ENCODE measurements at regions not wholly inside any gene's neighbourhood (a gene's known extent, or its start where the extent isn't known, plus 50 kb on each side); places are given as distances from the start of the nearest gene placed in this dataset.
"Not testable (repeated sequence)": the region's sequence is repeated elsewhere in the genome, so short reads cannot be mapped to it uniquely, and the experiment has no call there.

DNA sequence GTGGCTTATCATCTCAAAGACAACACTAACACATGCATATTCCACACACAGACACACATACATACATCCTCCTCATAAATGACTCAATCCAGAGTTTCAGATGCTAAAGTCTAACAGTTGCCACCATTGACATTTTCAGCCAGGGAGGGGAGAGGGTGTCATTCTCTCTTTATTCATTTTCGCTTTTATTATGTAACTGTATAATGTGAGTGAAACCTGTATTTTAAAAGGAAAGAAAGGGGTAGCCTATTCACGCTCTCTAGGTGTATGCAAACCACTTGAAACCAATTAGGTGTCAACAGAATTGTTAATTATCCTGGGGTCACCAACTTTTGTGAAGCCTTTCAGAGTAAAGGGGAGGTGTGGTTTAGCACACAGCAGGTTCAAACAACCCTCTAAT lies 1282.9 kb downstream of the ROBO2 start:
- H3K4me3 ChIP-seq (ENCODE audit: low read length), result no peak overlapping the region
- H3K9ac ChIP-seq (ENCODE audit: low read depth, low read length), result no peak overlapping the region
- no peak overlapping the region for H3K4me2 ChIP-seq (ENCODE audit: low read length)
- H3K36me3 ChIP-seq (ENCODE audit: insufficient read depth, low read length), result no peaks in the 10 kb centered on the region
- no peaks in the 10 kb centered on the region for H3K4me1 ChIP-seq (ENCODE audit: control insufficient read depth, insufficient read depth, low read length)
- H3K9me3 ChIP-seq (replicated peaks; ENCODE audit: low read length), result no peaks in the 10 kb centered on the region
- no peaks in the 10 kb centered on the region for H3K27me3 ChIP-seq (ENCODE audit: control insufficient read depth, insufficient read depth, low read length)

DNA sequence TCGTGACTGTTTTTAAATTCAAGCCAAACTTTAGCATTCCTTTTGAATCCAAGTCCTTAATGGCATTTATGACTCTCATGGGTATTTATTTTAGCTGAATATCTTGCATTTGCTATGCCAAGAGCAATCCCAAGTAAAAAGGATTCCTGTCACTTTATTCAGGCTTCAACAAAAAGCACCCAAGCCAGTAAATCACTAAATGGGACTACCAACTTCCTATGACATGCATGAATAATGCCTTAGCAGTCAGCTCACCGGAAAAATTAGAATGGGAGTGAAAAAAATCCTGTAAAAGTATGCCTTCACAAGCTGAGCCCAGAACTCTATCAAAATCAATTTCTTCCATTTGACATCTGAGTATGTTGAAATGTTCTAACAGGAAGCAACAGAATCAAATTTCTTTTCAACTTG lies 1297.9 kb downstream of the ROBO2 start:
- Histone ChIP-seq H3K27me3 (ENCODE audit: control insufficient read depth, insufficient read depth, low read length) (no peaks in the 10 kb centered on the region), H3K4me1 (ENCODE audit: control insufficient read depth, insufficient read depth, low read length) (peaks cover 2% of the 10 kb centered on the region), H3K9me3 (replicated peaks; ENCODE audit: low read length) (no peaks in the 10 kb centered on the region), H3K4me2 (ENCODE audit: low read length) (no peak overlapping the region), H3K36me3 (ENCODE audit: insufficient read depth, low read length) (no peaks in the 10 kb centered on the region), H3K9ac (ENCODE audit: low read depth, low read length) (no peak overlapping the region), H3K4me3 (ENCODE audit: low read length) (no peak overlapping the region)

GRCh38 chr3:78338405-78338804 lies 1298.5 kb downstream of the ROBO2 start:
- H3K9me3 ChIP-seq (replicated peaks; ENCODE audit: low read length), result no peaks in the 10 kb centered on the region
- H3K9ac ChIP-seq (ENCODE audit: low read depth, low read length), result no peak overlapping the region
- no peak overlapping the region for H3K4me3 ChIP-seq (ENCODE audit: low read length)
- H3K27me3 ChIP-seq (ENCODE audit: control insufficient read depth, insufficient read depth, low read length), result no peaks in the 10 kb centered on the region
- H3K4me1 ChIP-seq (ENCODE audit: control insufficient read depth, insufficient read depth, low read length), result peaks cover 2% of the 10 kb centered on the region
- H3K4me2 ChIP-seq (ENCODE audit: low read length), result no peak overlapping the region
- H3K36me3 ChIP-seq (ENCODE audit: insufficient read depth, low read length), result no peaks in the 10 kb centered on the region

DNA sequence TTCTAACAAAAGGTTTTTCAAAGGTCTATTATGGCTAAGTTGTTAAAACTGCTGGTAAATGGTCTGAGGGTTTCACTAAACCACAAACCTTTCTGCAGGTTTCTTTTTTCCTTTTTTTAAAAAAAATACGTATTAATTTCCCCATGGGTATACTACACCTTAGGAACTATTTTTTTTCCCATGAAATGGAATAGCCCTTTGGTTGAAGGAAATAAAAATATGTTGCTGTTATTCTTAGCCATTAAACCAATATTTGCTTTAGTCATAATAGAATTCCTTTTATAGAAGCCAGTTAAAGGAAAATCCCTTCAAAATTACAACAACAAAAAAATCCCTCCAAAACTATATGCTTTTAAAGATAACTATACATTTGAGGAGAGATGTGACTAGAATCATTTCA lies 1303.3 kb downstream of the ROBO2 start:
- Histone ChIP-seq H3K36me3 (ENCODE audit: insufficient read depth, low read length) (no peaks in the 10 kb centered on the region), H3K9ac (ENCODE audit: low read depth, low read length) (no peak overlapping the region), H3K4me3 (ENCODE audit: low read length) (no peak overlapping the region), H3K9me3 (replicated peaks; ENCODE audit: low read length) (no peaks in the 10 kb centered on the region), H3K4me2 (ENCODE audit: low read length) (no peak overlapping the region), H3K4me1 (ENCODE audit: control insufficient read depth, insufficient read depth, low read length) (no peaks in the 10 kb centered on the region), H3K27me3 (ENCODE audit: control insufficient read depth, insufficient read depth, low read length) (no peaks in the 10 kb centered on the region)

GRCh38 chr3:78344267-78344666 lies 1304.4 kb downstream of the ROBO2 start:
- not testable (repeated sequence) for H3K9ac ChIP-seq (ENCODE audit: low read depth, low read length); H3K4me1 ChIP-seq (ENCODE audit: control insufficient read depth, insufficient read depth, low read length); H3K27me3 ChIP-seq (ENCODE audit: control insufficient read depth, insufficient read depth, low read length); H3K9me3 ChIP-seq (replicated peaks; ENCODE audit: low read length); H3K36me3 ChIP-seq (ENCODE audit: insufficient read depth, low read length); H3K4me3 ChIP-seq (ENCODE audit: low read length); H3K4me2 ChIP-seq (ENCODE audit: low read length)

DNA sequence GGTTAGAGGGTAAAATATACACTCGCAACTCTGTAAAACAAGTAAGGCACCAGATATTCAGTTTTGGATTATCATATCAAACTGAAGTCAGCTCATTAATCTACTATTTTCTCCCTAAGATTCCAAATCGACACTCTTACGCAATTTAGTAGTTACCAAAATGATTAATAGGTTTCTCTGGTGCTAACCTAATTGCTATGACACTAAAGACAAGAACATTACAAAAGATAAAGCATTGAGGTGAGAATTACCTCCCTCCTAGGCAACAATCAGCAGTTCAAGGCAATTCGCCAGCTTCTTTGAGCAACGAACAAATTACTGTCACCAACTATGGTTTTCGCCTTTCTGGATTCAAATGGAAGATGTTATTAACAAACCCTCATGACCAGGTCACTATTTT lies 1305.0 kb downstream of the ROBO2 start:
- H3K4me1 ChIP-seq (ENCODE audit: control insufficient read depth, insufficient read depth, low read length), result no peaks in the 10 kb centered on the region
- H3K36me3 ChIP-seq (ENCODE audit: insufficient read depth, low read length), result no peaks in the 10 kb centered on the region
- no peak overlapping the region for H3K4me2 ChIP-seq (ENCODE audit: low read length)
- H3K4me3 ChIP-seq (ENCODE audit: low read length), result no peak overlapping the region
- no peak overlapping the region for H3K9ac ChIP-seq (ENCODE audit: low read depth, low read length)
- H3K9me3 ChIP-seq (replicated peaks; ENCODE audit: low read length), result no peaks in the 10 kb centered on the region
- H3K27me3 ChIP-seq (ENCODE audit: control insufficient read depth, insufficient read depth, low read length), result no peaks in the 10 kb centered on the region

- Histone ChIP-seq H3K27me3 (ENCODE audit: control insufficient read depth, insufficient read depth, low read length) (no peaks in the 10 kb centered on the region), H3K36me3 (ENCODE audit: insufficient read depth, low read length) (no peaks in the 10 kb centered on the region), H3K4me3 (ENCODE audit: low read length) (no peak overlapping the region), H3K4me2 (ENCODE audit: low read length) (no peak overlapping the region), H3K9ac (ENCODE audit: low read depth, low read length) (no peak overlapping the region), H3K4me1 (ENCODE audit: control insufficient read depth, insufficient read depth, low read length) (no peaks in the 10 kb centered on the region), H3K9me3 (replicated peaks; ENCODE audit: low read length) (no peaks in the 10 kb centered on the region)
Measured at GRCh38 chr3:78347176-78347575, 1307.3 kb downstream of the ROBO2 start.

DNA sequence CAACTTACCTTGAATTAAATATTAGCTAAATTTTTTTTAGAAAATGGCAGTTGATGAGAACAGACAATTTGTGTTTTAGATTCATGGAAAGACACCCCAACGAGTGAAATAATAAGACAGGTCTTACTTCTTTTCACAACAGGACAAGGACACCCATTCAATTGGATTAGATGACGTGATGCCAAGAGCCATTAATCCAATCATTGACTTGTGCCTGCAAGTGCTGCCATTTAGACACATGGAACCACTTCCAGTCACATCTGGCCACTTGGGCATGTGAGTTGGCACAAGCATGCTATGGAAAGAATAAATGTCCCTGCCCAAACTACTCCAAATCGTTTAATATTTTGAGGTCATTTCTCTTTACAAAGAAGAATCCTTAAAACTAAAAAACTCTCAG lies 1308.8 kb downstream of the ROBO2 start:
- Histone ChIP-seq H3K9me3 (replicated peaks; ENCODE audit: low read length) (no peaks in the 10 kb centered on the region), H3K36me3 (ENCODE audit: insufficient read depth, low read length) (no peaks in the 10 kb centered on the region), H3K4me3 (ENCODE audit: low read length) (no peak overlapping the region), H3K9ac (ENCODE audit: low read depth, low read length) (no peak overlapping the region), H3K4me1 (ENCODE audit: control insufficient read depth, insufficient read depth, low read length) (no peaks in the 10 kb centered on the region), H3K27me3 (ENCODE audit: control insufficient read depth, insufficient read depth, low read length) (no peaks in the 10 kb centered on the region), H3K4me2 (ENCODE audit: low read length) (no peak overlapping the region)

DNA sequence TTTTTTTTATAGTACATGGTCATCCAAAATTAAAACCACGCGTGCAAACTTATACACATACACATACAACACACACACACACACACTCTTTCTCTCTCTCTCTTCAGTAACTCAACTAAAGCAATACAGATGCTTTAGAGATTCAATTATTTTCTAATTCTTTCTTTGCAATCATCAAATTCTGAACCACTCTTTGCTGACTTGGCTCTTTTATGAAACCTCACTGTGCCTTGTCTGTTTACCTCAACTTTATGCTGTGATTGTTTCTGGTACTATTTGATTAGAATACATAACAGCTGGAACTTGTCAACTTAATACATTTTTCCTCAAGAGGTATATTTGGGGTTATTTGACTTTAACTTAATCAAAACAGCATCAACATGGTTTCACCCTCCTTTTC lies 1309.7 kb downstream of the ROBO2 start:
- H3K27me3 ChIP-seq (ENCODE audit: control insufficient read depth, insufficient read depth, low read length), result no peaks in the 10 kb centered on the region
- H3K9ac ChIP-seq (ENCODE audit: low read depth, low read length), result no peak overlapping the region
- no peaks in the 10 kb centered on the region for H3K4me1 ChIP-seq (ENCODE audit: control insufficient read depth, insufficient read depth, low read length)
- no peaks in the 10 kb centered on the region for H3K36me3 ChIP-seq (ENCODE audit: insufficient read depth, low read length)
- H3K4me3 ChIP-seq (ENCODE audit: low read length), result no peak overlapping the region
- no peaks in the 10 kb centered on the region for H3K9me3 ChIP-seq (replicated peaks; ENCODE audit: low read length)
- no peak overlapping the region for H3K4me2 ChIP-seq (ENCODE audit: low read length)

DNA sequence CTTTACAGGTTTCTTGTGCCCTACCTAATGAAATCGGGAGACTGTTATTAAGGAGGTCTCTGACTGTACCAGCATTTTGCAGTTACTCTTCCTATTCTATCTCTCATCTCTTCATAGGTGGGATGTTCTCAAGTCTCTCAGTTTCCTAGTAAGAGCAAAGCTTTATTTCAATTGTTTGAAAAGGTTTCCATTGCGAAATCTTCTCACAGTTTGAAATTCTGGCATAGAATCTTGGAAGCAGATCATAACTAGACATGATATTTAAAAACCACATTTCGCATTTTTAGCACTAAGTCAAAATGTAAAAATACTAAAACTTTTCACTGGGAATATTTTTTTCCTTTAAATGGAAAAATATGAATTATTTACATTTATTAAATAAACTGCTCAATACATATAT lies 1311.4 kb downstream of the ROBO2 start:
- H3K36me3 ChIP-seq (ENCODE audit: insufficient read depth, low read length), result no peaks in the 10 kb centered on the region

GRCh38 chr3:78353231-78353630 lies 1313.3 kb downstream of the ROBO2 start:
- H3K27me3 ChIP-seq (ENCODE audit: control insufficient read depth, insufficient read depth, low read length), result no peaks in the 10 kb centered on the region
- H3K36me3 ChIP-seq (ENCODE audit: insufficient read depth, low read length), result no peaks in the 10 kb centered on the region
- H3K4me3 ChIP-seq (ENCODE audit: low read length), result no peak overlapping the region
- no peak overlapping the region for H3K9ac ChIP-seq (ENCODE audit: low read depth, low read length)
- no peaks in the 10 kb centered on the region for H3K4me1 ChIP-seq (ENCODE audit: control insufficient read depth, insufficient read depth, low read length)
- no peaks in the 10 kb centered on the region for H3K9me3 ChIP-seq (replicated peaks; ENCODE audit: low read length)
- H3K4me2 ChIP-seq (ENCODE audit: low read length), result no peak overlapping the region

More for the DNA sequence above, 1311.4 kb downstream of the ROBO2 start:
- H3K4me3 ChIP-seq (ENCODE audit: low read length), result no peak overlapping the region
- H3K9ac ChIP-seq (ENCODE audit: low read depth, low read length), result no peak overlapping the region
- no peaks in the 10 kb centered on the region for H3K9me3 ChIP-seq (replicated peaks; ENCODE audit: low read length)
- H3K4me1 ChIP-seq (ENCODE audit: control insufficient read depth, insufficient read depth, low read length), result no peaks in the 10 kb centered on the region
- H3K27me3 ChIP-seq (ENCODE audit: control insufficient read depth, insufficient read depth, low read length), result no peaks in the 10 kb centered on the region
- no peak overlapping the region for H3K4me2 ChIP-seq (ENCODE audit: low read length)

DNA sequence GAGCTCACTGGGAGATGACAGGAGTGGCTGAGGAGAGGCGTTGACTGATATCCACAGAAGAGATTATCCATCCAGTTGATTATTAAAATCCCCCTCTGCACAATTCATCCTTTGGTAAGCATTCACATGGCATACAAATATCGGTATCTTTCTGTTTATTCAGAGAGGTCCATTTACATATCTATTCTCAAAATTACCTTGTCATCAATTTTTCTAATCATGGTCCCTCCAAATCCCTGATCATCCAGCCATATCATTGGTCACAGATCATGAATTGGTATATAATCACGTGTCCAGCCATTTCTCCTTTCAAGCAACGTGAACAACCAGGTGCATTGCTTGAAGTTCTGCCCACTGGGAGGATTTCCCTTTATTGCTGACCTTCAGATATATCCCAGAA lies 1321.0 kb downstream of the ROBO2 start:
- Histone ChIP-seq H3K36me3 (ENCODE audit: insufficient read depth, low read length) (no peaks in the 10 kb centered on the region), H3K9me3 (replicated peaks; ENCODE audit: low read length) (no peaks in the 10 kb centered on the region), H3K27me3 (ENCODE audit: control insufficient read depth, insufficient read depth, low read length) (no peaks in the 10 kb centered on the region), H3K4me3 (ENCODE audit: low read length) (no peak overlapping the region), H3K4me2 (ENCODE audit: low read length) (no peak overlapping the region), H3K9ac (ENCODE audit: low read depth, low read length) (no peak overlapping the region), H3K4me1 (ENCODE audit: control insufficient read depth, insufficient read depth, low read length) (no peaks in the 10 kb centered on the region)
